Astrocyte (in vitro differentiated cells and primary cell): ENCODE measurements at regions not wholly inside any gene's neighbourhood (a gene's known extent, or its start where the extent isn't known, plus 50 kb on each side); places are given as distances from the start of the nearest gene placed in this dataset.

ENCODE experiments used
- DNase-seq: peaks from one replicate; pipeline ENCODE4 v3.0.0-alpha.2; 2010; ENCODE audit warnings: low read depth
- FAIRE-seq: peaks from 2 replicates; lab custom pipeline; 2011; peaks lifted over from hg19 to GRCh38; lab: Jason Lieb, UNC
- H2AFZ ChIP-seq: 2 replicates; pipeline ENCODE4 v1.6.0; 2012; ENCODE audit warnings: low read depth, low read length, inconsistent platforms
- H3K27ac ChIP-seq: 2 replicates; pipeline ENCODE4 v1.5.1; 2011; ENCODE audit warnings: low read depth, low read length, inconsistent platforms
- H3K27me3 ChIP-seq: 2 replicates; pipeline ENCODE4 v1.6.0; 2011; ENCODE audit warnings: low read length, inconsistent platforms; ENCODE audit not compliant: insufficient read depth
- H3K36me3 ChIP-seq: 2 replicates; pipeline ENCODE4 v1.5.1; 2011; ENCODE audit warnings: low read length, inconsistent platforms; ENCODE audit not compliant: insufficient read depth
- H3K4me1 ChIP-seq: 2 replicates; pipeline ENCODE4 v1.5.1; 2011; ENCODE audit warnings: low read length, inconsistent platforms; ENCODE audit not compliant: insufficient read depth
- H3K4me2 ChIP-seq: 2 replicates; pipeline ENCODE4 v1.6.0; 2012; ENCODE audit warnings: low read length, inconsistent platforms
- H3K4me3 ChIP-seq: 2 replicates; pipeline ENCODE4 v1.5.1; 2011; ENCODE audit warnings: low read depth, mild to moderate bottlenecking, low read length, inconsistent platforms; ENCODE audit not compliant: insufficient read depth
- H3K79me2 ChIP-seq: 2 replicates; pipeline ENCODE4 v1.6.0; 2012; ENCODE audit warnings: mild to moderate bottlenecking, low read length, inconsistent platforms; ENCODE audit not compliant: insufficient read depth
- H3K9ac ChIP-seq: 2 replicates; pipeline ENCODE4 v1.6.0; 2012; ENCODE audit warnings: mild to moderate bottlenecking, low read length, inconsistent platforms
- H3K9me3 ChIP-seq: 2 replicates; pipeline ENCODE4 v1.5.1; 2012; ENCODE audit warnings: low read depth, mild to moderate bottlenecking, low read length, inconsistent platforms; ENCODE audit not compliant: insufficient read depth
- H4K20me1 ChIP-seq: 2 replicates; pipeline ENCODE4 v1.6.0; 2012; ENCODE audit warnings: low read length, inconsistent platforms; ENCODE audit not compliant: insufficient read depth
- H3K27ac Mint-ChIP-seq: one replicate; pipeline ENCODE4 v1.8.0; 2021; ENCODE audit warnings: mild to moderate bottlenecking, mixed read lengths; ENCODE audit not compliant: unreplicated experiment
- H3K27me3 Mint-ChIP-seq: one replicate; pipeline ENCODE4 v1.8.0; 2021; ENCODE audit warnings: low read depth, mixed read lengths; ENCODE audit not compliant: unreplicated experiment
- H3K36me3 Mint-ChIP-seq: one replicate; pipeline ENCODE4 v1.8.0; 2021; ENCODE audit warnings: low read depth, mixed read lengths; ENCODE audit not compliant: unreplicated experiment
- H3K4me1 Mint-ChIP-seq: one replicate; pipeline ENCODE4 v1.8.0; 2021; ENCODE audit warnings: low read depth, mixed read lengths; ENCODE audit not compliant: unreplicated experiment
- H3K4me3 Mint-ChIP-seq: one replicate; pipeline ENCODE4 v1.8.0; 2021; ENCODE audit warnings: mild to moderate bottlenecking, moderate library complexity, mixed read lengths; ENCODE audit not compliant: unreplicated experiment
- H3K9me3 Mint-ChIP-seq: one replicate; pipeline ENCODE4 v1.8.0; 2021; ENCODE audit warnings: mild to moderate bottlenecking, mixed read lengths; ENCODE audit not compliant: unreplicated experiment
- CTCF ChIP-seq: IDR thresholded peaks from 2 replicates; pipeline ENCODE4 v1.5.1; 2011; ENCODE audit warnings: low read depth, mild to moderate bottlenecking, inconsistent platforms, low read length, moderate library complexity; ENCODE audit not compliant: insufficient read depth
- EZH2 ChIP-seq: IDR thresholded peaks from 2 replicates; pipeline ENCODE4 v1.6.1; 2012; ENCODE audit warnings: mild to moderate bottlenecking, low read length, inconsistent platforms; ENCODE audit not compliant: insufficient read depth

- Histone ChIP-seq H3K4me3 (no peak overlapping the region), H3K4me1 (no peaks in the 10 kb centered on the region), H3K27ac (no peak overlapping the region), H3K9ac (no peak overlapping the region), H3K4me2 (no peak overlapping the region), H4K20me1 (no peaks in the 10 kb centered on the region), H3K9me3 (peaks cover 4% of the 10 kb centered on the region), H3K27me3 (no peaks in the 10 kb centered on the region), H3K36me3 (no peaks in the 10 kb centered on the region), H2AFZ (no peak overlapping the region), H3K79me2 (no peaks in the 10 kb centered on the region)
- Mint-ChIP-seq H3K9me3 (peaks cover 2% of the 10 kb centered on the region), H3K4me3 (no peak overlapping the region), H3K36me3 (no peaks in the 10 kb centered on the region), H3K4me1 (peaks cover 6% of the 10 kb centered on the region), H3K27ac (no peak overlapping the region), H3K27me3 (peaks cover 12% of the 10 kb centered on the region)
- no peak for FAIRE-seq
- TF ChIP-seq CTCF: no peak
- no peak for TF ChIP-seq EZH2
- no peak for DNase-seq
Observed at GRCh38 chr2:2586931-2587330, 255.9 kb upstream of the MYT1L start.

GRCh38 chr2:2586068-2586776 is 255.1 kb upstream of the MYT1L start:
- no peak overlapping the region for H3K9ac ChIP-seq
- no peak overlapping the region for H3K27ac ChIP-seq
- no peak for FAIRE-seq
- peaks cover 6% of the 10 kb centered on the region for H3K9me3 ChIP-seq
- no peaks in the 10 kb centered on the region for H4K20me1 ChIP-seq
- H3K79me2 ChIP-seq: no peaks in the 10 kb centered on the region
- no peak for DNase-seq
- H2AFZ ChIP-seq: no peak overlapping the region
- H3K4me1 ChIP-seq: no peaks in the 10 kb centered on the region
- peaks cover 6% of the 10 kb centered on the region for H3K4me1 Mint-ChIP-seq
- H3K4me3 Mint-ChIP-seq: no peak overlapping the region
- TF ChIP-seq CTCF (no peak), EZH2 (no peak)
- H3K27me3 Mint-ChIP-seq: peaks cover 14% of the 10 kb centered on the region
- H3K36me3 Mint-ChIP-seq: no peaks in the 10 kb centered on the region
- no peak overlapping the region for H3K27ac Mint-ChIP-seq
- no peak overlapping the region for H3K4me2 ChIP-seq
- H3K9me3 Mint-ChIP-seq: peaks cover 2% of the 10 kb centered on the region
- no peaks in the 10 kb centered on the region for H3K27me3 ChIP-seq
- no peak overlapping the region for H3K4me3 ChIP-seq
- no peaks in the 10 kb centered on the region for H3K36me3 ChIP-seq

GRCh38 chr2:2582998-2583545 is 252.0 kb upstream of the MYT1L start:
- no peak overlapping the region for H2AFZ ChIP-seq
- TF ChIP-seq EZH2: no peak
- TF ChIP-seq CTCF: no peak
- no peaks in the 10 kb centered on the region for H4K20me1 ChIP-seq
- H3K79me2 ChIP-seq: no peaks in the 10 kb centered on the region
- no peaks in the 10 kb centered on the region for H3K27me3 ChIP-seq
- Mint-ChIP-seq H3K36me3 (no peaks in the 10 kb centered on the region), H3K27ac (no peak overlapping the region), H3K27me3 (peaks cover 32% of the 10 kb centered on the region), H3K4me3 (no peak overlapping the region), H3K4me1 (no peaks in the 10 kb centered on the region), H3K9me3 (no peaks in the 10 kb centered on the region)
- no peak overlapping the region for H3K27ac ChIP-seq
- H3K4me2 ChIP-seq: no peak overlapping the region
- H3K9ac ChIP-seq: no peak overlapping the region
- H3K36me3 ChIP-seq: no peaks in the 10 kb centered on the region
- FAIRE-seq (no peak), DNase-seq (no peak)
- no peak overlapping the region for H3K4me3 ChIP-seq
- peaks cover 7% of the 10 kb centered on the region for H3K9me3 ChIP-seq
- no peaks in the 10 kb centered on the region for H3K4me1 ChIP-seq
